Calu3 (cell line): ENCODE measurements at regions not wholly inside any gene's neighbourhood (a gene's known extent, or its start where the extent isn't known, plus 50 kb on each side); places are given as distances from the start of the nearest gene placed in this dataset.
"Not testable (repeated sequence)": the region's sequence is repeated elsewhere in the genome, so short reads cannot be mapped to it uniquely, and the experiment has no call there.

Source experiments
- BruUV-seq: library from RNA; stranded (reverse); fragments of 400-500 nt; replicated peaks from 2 replicates; lab custom pipeline; 2021; lab: Mats Ljungman, UMichigan
- CTCF ChIA-PET: fragments of 300-600 bp; sonication (Branson Sonifier 250); formaldehyde crosslinking; loops from one replicate; lab custom pipeline; 2022; ENCODE audit warnings: antibody characterized with exemption; lab: Charles Lee
- DNase-seq: peaks from one replicate; pipeline ENCODE4 v3.0.0; 2022
- H3K27ac Mint-ChIP-seq: one replicate; pipeline ENCODE4 v1.8.0; 2022; ENCODE audit warnings: mixed read lengths; ENCODE audit not compliant: unreplicated experiment
- H3K27me3 Mint-ChIP-seq: one replicate; pipeline ENCODE4 v1.8.0; 2022; ENCODE audit warnings: mixed read lengths; ENCODE audit not compliant: unreplicated experiment
- H3K36me3 Mint-ChIP-seq: one replicate; pipeline ENCODE4 v1.8.0; 2022; ENCODE audit warnings: mild to moderate bottlenecking, moderate library complexity, mixed read lengths; ENCODE audit not compliant: insufficient read depth, unreplicated experiment
- H3K4me1 Mint-ChIP-seq: one replicate; pipeline ENCODE4 v1.8.0; 2022; ENCODE audit warnings: mild to moderate bottlenecking, low read depth, mixed read lengths; ENCODE audit not compliant: unreplicated experiment
- H3K4me3 Mint-ChIP-seq: one replicate; pipeline ENCODE4 v1.8.0; 2022; ENCODE audit warnings: mild to moderate bottlenecking, low read depth, moderate library complexity, mixed read lengths; ENCODE audit not compliant: unreplicated experiment
- H3K9me3 Mint-ChIP-seq: one replicate; pipeline ENCODE4 v1.8.0; 2022; ENCODE audit warnings: low read depth, mixed read lengths; ENCODE audit not compliant: unreplicated experiment
- CTCF ChIP-seq: fragments of 200-600 bp; IDR thresholded peaks from one replicate; pipeline ENCODE4 v1.8.0; 2022; ENCODE audit warnings: antibody characterized with exemption; ENCODE audit not compliant: unreplicated experiment
- intact Hi-C: fragments of 100-400 bp; cut with micrococcal nuclease; formaldehyde crosslinking; loops from one replicate; pipeline ENCODE4 v1.10.0; 2022; ENCODE audit not compliant: unreplicated experiment

GRCh38 chr17:26936645-26937044 is 357.3 kb upstream of the WSB1 start:
- intact Hi-C loops, DNase-seq, CTCF ChIA-PET, H3K9me3 Mint-ChIP-seq, H3K36me3 Mint-ChIP-seq, H3K4me1 Mint-ChIP-seq, H3K4me3 Mint-ChIP-seq, H3K27ac Mint-ChIP-seq, H3K27me3 Mint-ChIP-seq, BruUV-seq: not testable (repeated sequence)

GRCh38 chr17:26937750-26938322 is 356.1 kb upstream of the WSB1 start:
- DNase-seq, H3K9me3 Mint-ChIP-seq, H3K36me3 Mint-ChIP-seq, CTCF ChIA-PET, H3K27ac Mint-ChIP-seq, H3K27me3 Mint-ChIP-seq, H3K4me3 Mint-ChIP-seq, intact Hi-C loops, BruUV-seq, H3K4me1 Mint-ChIP-seq: not testable (repeated sequence)

- intact Hi-C loops, H3K36me3 Mint-ChIP-seq, BruUV-seq, DNase-seq, H3K9me3 Mint-ChIP-seq, H3K27me3 Mint-ChIP-seq, H3K27ac Mint-ChIP-seq, H3K4me1 Mint-ChIP-seq, H3K4me3 Mint-ChIP-seq, CTCF ChIA-PET: not testable (repeated sequence)
Measured at GRCh38 chr17:26939755-26940154, 354.2 kb upstream of the WSB1 start.

GRCh38 chr17:26940587-26940986 is 353.3 kb upstream of the WSB1 start:
- H3K27ac Mint-ChIP-seq, H3K9me3 Mint-ChIP-seq, H3K27me3 Mint-ChIP-seq, H3K36me3 Mint-ChIP-seq, DNase-seq, H3K4me1 Mint-ChIP-seq, H3K4me3 Mint-ChIP-seq, BruUV-seq, intact Hi-C loops, CTCF ChIA-PET: not testable (repeated sequence)

- H3K4me1 Mint-ChIP-seq = no peaks in the 10 kb centered on the region
- H3K4me3 Mint-ChIP-seq = no peak overlapping the region
- DNase-seq = no peak
- H3K27me3 Mint-ChIP-seq = no peaks in the 10 kb centered on the region
- no peaks in the 10 kb centered on the region for H3K9me3 Mint-ChIP-seq
- intact Hi-C loops = no loop called here
- CTCF ChIA-PET = no interaction called here
- no peaks in the 10 kb centered on the region for H3K36me3 Mint-ChIP-seq
- TF ChIP-seq CTCF = no peak
- BruUV-seq = no TSS peak
- no peak overlapping the region for H3K27ac Mint-ChIP-seq
Measured at GRCh38 chr17:26962255-26963162, 331.4 kb upstream of the WSB1 start.

GRCh38 chr17:26963163-26963503 is 330.8 kb upstream of the WSB1 start:
- no peak for DNase-seq
- H3K4me1 Mint-ChIP-seq = no peaks in the 10 kb centered on the region
- no peaks in the 10 kb centered on the region for H3K27me3 Mint-ChIP-seq
- intact Hi-C loops = no loop called here
- H3K9me3 Mint-ChIP-seq = no peaks in the 10 kb centered on the region
- H3K36me3 Mint-ChIP-seq = no peaks in the 10 kb centered on the region
- BruUV-seq = no TSS peak
- TF ChIP-seq CTCF = no peak
- H3K27ac Mint-ChIP-seq = no peak overlapping the region
- no peak overlapping the region for H3K4me3 Mint-ChIP-seq
- CTCF ChIA-PET = no interaction called here

GRCh38 chr17:26965898-26966624 is 327.9 kb upstream of the WSB1 start:
- H3K27me3 Mint-ChIP-seq, H3K4me3 Mint-ChIP-seq, DNase-seq, CTCF ChIA-PET, H3K36me3 Mint-ChIP-seq, H3K4me1 Mint-ChIP-seq, H3K27ac Mint-ChIP-seq, BruUV-seq, H3K9me3 Mint-ChIP-seq, intact Hi-C loops: not testable (repeated sequence)

GRCh38 chr17:26966625-26967179 is 327.2 kb upstream of the WSB1 start:
- H3K4me1 Mint-ChIP-seq, H3K36me3 Mint-ChIP-seq, H3K27me3 Mint-ChIP-seq, intact Hi-C loops, BruUV-seq, H3K27ac Mint-ChIP-seq, H3K4me3 Mint-ChIP-seq, DNase-seq, CTCF ChIA-PET, H3K9me3 Mint-ChIP-seq: not testable (repeated sequence)
